HFFc6 (cell line): ENCODE measurements at regions not wholly inside any gene's neighbourhood (a gene's known extent, or its start where the extent isn't known, plus 50 kb on each side); places are given as distances from the start of the nearest gene placed in this dataset.
A peak's percentile ranks its signal among the peaks of the same experiment; 100 is the strongest.

Source experiments
- DNase-seq: peaks from one replicate; pipeline ENCODE4 v3.0.0-alpha.2; 2018
- H3K27ac Mint-ChIP-seq: 2 replicates; pipeline ENCODE4 v1.8.0; 2020; ENCODE audit warnings: mild to moderate bottlenecking, mixed read lengths
- H3K27me3 Mint-ChIP-seq: 2 replicates; pipeline ENCODE4 v1.8.0; 2021; ENCODE audit warnings: mild to moderate bottlenecking, moderate library complexity, mixed read lengths; ENCODE audit not compliant: insufficient read depth
- H3K36me3 Mint-ChIP-seq: 2 replicates; pipeline ENCODE4 v1.8.0; 2021; ENCODE audit warnings: low read depth, mixed read lengths
- H3K4me1 Mint-ChIP-seq: 2 replicates; pipeline ENCODE4 v1.8.0; 2020; ENCODE audit warnings: low read depth, mixed read lengths
- H3K4me3 Mint-ChIP-seq: 2 replicates; pipeline ENCODE4 v1.8.0; 2020; ENCODE audit warnings: mild to moderate bottlenecking, moderate library complexity, mixed read lengths
- H3K9me3 Mint-ChIP-seq: 2 replicates; pipeline ENCODE4 v1.8.0; 2020; ENCODE audit warnings: mild to moderate bottlenecking, mixed read lengths
- CTCF ChIP-seq: fragments of 200-600 bp; sonication (generic); IDR thresholded peaks from 2 replicates; pipeline ENCODE4 v1.5.0; 2021; ENCODE audit warnings: antibody characterized with exemption, mild to moderate bottlenecking

GRCh38 chr11:110779108-110779507 lies 66.9 kb upstream of the ARHGAP20 start:
- no peak overlapping the region for H3K4me3 Mint-ChIP-seq
- DNase-seq, result no peak
- peaks cover 20% of the 10 kb centered on the region for H3K4me1 Mint-ChIP-seq
- TF ChIP-seq CTCF, result no peak
- no peak overlapping the region for H3K27ac Mint-ChIP-seq
- peaks cover 10% of the 10 kb centered on the region; the same call in 1 of the 2 replicates for H3K36me3 Mint-ChIP-seq
- peaks cover 11% of the 10 kb centered on the region for H3K9me3 Mint-ChIP-seq
- H3K27me3 Mint-ChIP-seq, result no peaks in the 10 kb centered on the region; the same call in 1 of the 2 replicates

- DNase-seq, result no peak
- TF ChIP-seq CTCF, result no peak
- Mint-ChIP-seq H3K4me1 (peaks cover 26% of the 10 kb centered on the region), H3K27me3 (no peaks in the 10 kb centered on the region; the same call in 1 of the 2 replicates), H3K36me3 (peaks cover 10% of the 10 kb centered on the region; the same call in 1 of the 2 replicates), H3K27ac (peak overlapping the region; percentile 1; the same call in 1 of the 2 replicates), H3K4me3 (no peak overlapping the region), H3K9me3 (peaks cover 11% of the 10 kb centered on the region)
Observed at GRCh38 chr11:110778343-110778742, 66.1 kb upstream of the ARHGAP20 start.

- peaks cover 11% of the 10 kb centered on the region for H3K9me3 Mint-ChIP-seq
- H3K27me3 Mint-ChIP-seq, result no peaks in the 10 kb centered on the region; the same call in 1 of the 2 replicates
- H3K4me1 Mint-ChIP-seq, result peaks cover 26% of the 10 kb centered on the region
- no peak for TF ChIP-seq CTCF
- H3K4me3 Mint-ChIP-seq, result peak overlapping the region; percentile 16; the same call in 1 of the 2 replicates
- H3K27ac Mint-ChIP-seq, result no peak overlapping the region
- peak; percentile 11 for DNase-seq
- peaks cover 10% of the 10 kb centered on the region; the same call in 1 of the 2 replicates for H3K36me3 Mint-ChIP-seq
Observed at GRCh38 chr11:110777775-110778174, 65.5 kb upstream of the ARHGAP20 start.

GRCh38 chr11:110776081-110776480 lies 63.8 kb upstream of the ARHGAP20 start:
- Mint-ChIP-seq H3K27me3 (no peaks in the 10 kb centered on the region; the same call in 1 of the 2 replicates), H3K9me3 (peaks cover 11% of the 10 kb centered on the region), H3K4me3 (no peak overlapping the region), H3K36me3 (peaks cover 10% of the 10 kb centered on the region; the same call in 1 of the 2 replicates), H3K27ac (no peak overlapping the region), H3K4me1 (peaks cover 26% of the 10 kb centered on the region)
- no peak for TF ChIP-seq CTCF
- no peak for DNase-seq

GRCh38 chr11:110774138-110775014 lies 62.1 kb upstream of the ARHGAP20 start:
- Mint-ChIP-seq H3K9me3 (peaks cover 4% of the 10 kb centered on the region), H3K27ac (no peak overlapping the region), H3K27me3 (no peaks in the 10 kb centered on the region; the same call in 1 of the 2 replicates), H3K4me3 (no peak overlapping the region), H3K4me1 (peaks cover 26% of the 10 kb centered on the region), H3K36me3 (peaks cover 10% of the 10 kb centered on the region; the same call in 1 of the 2 replicates)
- no peak for TF ChIP-seq CTCF
- DNase-seq, result peak; percentile 2
